ENCODE measurements at regions not wholly inside any gene's neighbourhood (a gene's known extent, or its start where the extent isn't known, plus 50 kb on each side); places are given as distances from the start of the nearest gene placed in this dataset.

DNA sequence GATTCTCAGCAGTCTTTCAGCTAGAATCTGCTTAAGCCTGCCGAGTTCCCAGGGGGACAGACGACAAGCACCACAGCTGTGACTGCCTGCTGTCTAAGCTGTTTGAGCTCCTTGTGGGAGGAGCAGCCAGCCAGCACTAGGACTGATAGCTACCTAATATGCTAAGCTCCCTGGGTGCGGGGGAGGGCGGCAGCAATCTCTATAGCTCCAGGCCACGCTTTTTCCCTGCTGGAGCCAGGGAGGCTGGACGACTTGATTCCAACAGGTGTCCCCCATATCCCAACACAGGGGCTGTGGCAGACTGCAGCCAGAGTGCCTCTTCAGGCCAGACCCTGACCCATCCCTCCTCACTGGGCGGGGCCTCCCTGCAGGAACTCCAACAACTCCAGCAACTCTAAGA lies 134.1 kb upstream of the ARPP21 start:
- Histone ChIP-seq H3K27me3 (ENCODE audit: low read length) (no peaks in the 10 kb centered on the region), H4K20me1 (ENCODE audit: low read depth, low read length) (no peaks in the 10 kb centered on the region), H3K36me3 (ENCODE audit: low read length) (0 out of 2 replicates have a peak, but pooled peaks cover under 1% of the 10 kb centered on the region), H3K4me3 (ENCODE audit: insufficient read depth, low read length, poor library complexity, severe bottlenecking) (no peak overlapping the region), H3K4me2 (ENCODE audit: low read depth, low read length, poor library complexity, severe bottlenecking) (no peak overlapping the region), H3K27ac (ENCODE audit: low read depth, low read length) (no peak overlapping the region), H3F3A (ENCODE audit: insufficient read depth) (no peaks in the 10 kb centered on the region), H3K9me3 (ENCODE audit: insufficient read depth, low read length) (no peaks in the 10 kb centered on the region), H3K9me2 (replicated peaks; ENCODE audit: insufficient read depth, low read length) (no peaks in the 10 kb centered on the region), H3K9ac (ENCODE audit: low read length) (no peak overlapping the region), H3K79me2 (ENCODE audit: insufficient read depth, low read length) (no peaks in the 10 kb centered on the region), H2AFZ (ENCODE audit: low read depth, low read length, severe bottlenecking) (no peak overlapping the region)
- TF ChIP-seq EZH2phosphoT487 (conservative IDR thresholded peaks at IDR 0.05; ENCODE audit: low read length) = no peak
- TF ChIP-seq, protein P1, sequence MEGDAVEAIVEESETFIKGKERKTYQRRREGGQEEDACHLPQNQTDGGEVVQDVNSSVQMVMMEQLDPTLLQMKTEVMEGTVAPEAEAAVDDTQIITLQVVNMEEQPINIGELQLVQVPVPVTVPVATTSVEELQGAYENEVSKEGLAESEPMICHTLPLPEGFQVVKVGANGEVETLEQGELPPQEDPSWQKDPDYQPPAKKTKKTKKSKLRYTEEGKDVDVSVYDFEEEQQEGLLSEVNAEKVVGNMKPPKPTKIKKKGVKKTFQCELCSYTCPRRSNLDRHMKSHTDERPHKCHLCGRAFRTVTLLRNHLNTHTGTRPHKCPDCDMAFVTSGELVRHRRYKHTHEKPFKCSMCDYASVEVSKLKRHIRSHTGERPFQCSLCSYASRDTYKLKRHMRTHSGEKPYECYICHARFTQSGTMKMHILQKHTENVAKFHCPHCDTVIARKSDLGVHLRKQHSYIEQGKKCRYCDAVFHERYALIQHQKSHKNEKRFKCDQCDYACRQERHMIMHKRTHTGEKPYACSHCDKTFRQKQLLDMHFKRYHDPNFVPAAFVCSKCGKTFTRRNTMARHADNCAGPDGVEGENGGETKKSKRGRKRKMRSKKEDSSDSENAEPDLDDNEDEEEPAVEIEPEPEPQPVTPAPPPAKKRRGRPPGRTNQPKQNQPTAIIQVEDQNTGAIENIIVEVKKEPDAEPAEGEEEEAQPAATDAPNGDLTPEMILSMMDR (IDR thresholded peaks at IDR 0.05; ENCODE audit: insufficient read depth, low read length, poor library complexity, severe bottlenecking) = no peak

DNA sequence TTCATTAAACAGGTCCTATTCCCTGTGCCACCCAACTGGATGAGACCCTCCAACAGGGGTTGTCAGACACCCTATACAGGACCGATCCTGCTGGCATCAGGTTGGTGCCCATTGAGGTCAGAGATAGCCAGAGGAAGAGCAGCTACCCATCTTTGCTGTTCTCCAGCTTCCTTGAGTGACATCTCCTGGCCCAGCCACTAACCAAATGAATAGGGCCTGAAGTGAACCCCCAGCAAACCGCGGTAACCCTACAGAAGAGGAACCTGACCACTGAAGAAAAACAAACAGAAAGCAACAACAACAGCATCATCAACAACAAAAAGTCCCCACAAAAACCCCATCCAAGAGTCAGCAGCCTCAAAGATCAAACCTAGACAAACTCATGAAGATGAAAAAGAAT lies 133.6 kb upstream of the ARPP21 start:
- TF ChIP-seq, protein P1 (IDR thresholded peaks at IDR 0.05; ENCODE audit: insufficient read depth, low read length, poor library complexity, severe bottlenecking) = no peak
- no peak for TF ChIP-seq EZH2phosphoT487 (conservative IDR thresholded peaks at IDR 0.05; ENCODE audit: low read length)
- no peak overlapping the region for H2AFZ ChIP-seq (ENCODE audit: low read depth, low read length, severe bottlenecking)

DNA sequence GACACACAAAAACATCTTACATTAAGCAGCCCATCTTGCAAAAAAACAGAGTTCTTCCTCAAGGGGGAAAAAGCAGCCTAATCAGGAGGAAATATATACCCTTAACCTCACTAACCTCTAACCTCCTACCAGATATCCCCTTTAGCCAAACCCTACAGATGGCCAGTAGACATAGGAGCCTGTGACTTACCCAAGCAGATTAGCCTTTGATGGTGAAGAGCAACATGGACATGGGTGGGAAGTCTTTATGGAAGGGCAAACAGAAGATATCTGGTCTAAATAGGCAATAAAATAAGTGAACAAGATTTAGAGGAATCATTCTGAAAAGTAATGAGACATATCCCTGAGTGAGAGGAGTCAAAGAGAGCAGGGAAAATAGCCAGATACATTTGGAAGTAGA lies 119.4 kb upstream of the ARPP21 start:
- H3K27ac ChIP-seq (ENCODE audit: low read depth, low read length) = no peak overlapping the region
- no peaks in the 10 kb centered on the region for H4K20me1 ChIP-seq (ENCODE audit: low read depth, low read length)
- no peak overlapping the region for H3K4me3 ChIP-seq (ENCODE audit: insufficient read depth, low read length, poor library complexity, severe bottlenecking)
- H3K79me2 ChIP-seq (ENCODE audit: insufficient read depth, low read length) = no peaks in the 10 kb centered on the region
- no peaks in the 10 kb centered on the region for H3K27me3 ChIP-seq (ENCODE audit: low read length)
- H3K36me3 ChIP-seq (ENCODE audit: low read length) = no peaks in the 10 kb centered on the region
- TF ChIP-seq EZH2phosphoT487 (conservative IDR thresholded peaks at IDR 0.05; ENCODE audit: low read length) = no peak
- TF ChIP-seq, protein P1 (IDR thresholded peaks at IDR 0.05; ENCODE audit: insufficient read depth, low read length, poor library complexity, severe bottlenecking) = no peak
- no peaks in the 10 kb centered on the region for H3F3A ChIP-seq (ENCODE audit: insufficient read depth)
- H3K4me2 ChIP-seq (ENCODE audit: low read depth, low read length, poor library complexity, severe bottlenecking) = no peak overlapping the region
- no peak overlapping the region for H2AFZ ChIP-seq (ENCODE audit: low read depth, low read length, severe bottlenecking)
- no peaks in the 10 kb centered on the region for H3K9me2 ChIP-seq (replicated peaks; ENCODE audit: insufficient read depth, low read length)
- no peaks in the 10 kb centered on the region for H3K9me3 ChIP-seq (ENCODE audit: insufficient read depth, low read length)
- no peak overlapping the region for H3K9ac ChIP-seq (ENCODE audit: low read length)

More for the DNA sequence above, 133.6 kb upstream of the ARPP21 start:
- Histone ChIP-seq H3K9ac (ENCODE audit: low read length) (no peak overlapping the region), H3K27ac (ENCODE audit: low read depth, low read length) (no peak overlapping the region), H3K79me2 (ENCODE audit: insufficient read depth, low read length) (no peaks in the 10 kb centered on the region), H3K4me2 (ENCODE audit: low read depth, low read length, poor library complexity, severe bottlenecking) (no peak overlapping the region), H3K4me3 (ENCODE audit: insufficient read depth, low read length, poor library complexity, severe bottlenecking) (no peak overlapping the region), H4K20me1 (ENCODE audit: low read depth, low read length) (no peaks in the 10 kb centered on the region), H3K9me2 (replicated peaks; ENCODE audit: insufficient read depth, low read length) (no peaks in the 10 kb centered on the region), H3K9me3 (ENCODE audit: insufficient read depth, low read length) (no peaks in the 10 kb centered on the region), H3K36me3 (ENCODE audit: low read length) (no peaks in the 10 kb centered on the region), H3F3A (ENCODE audit: insufficient read depth) (no peaks in the 10 kb centered on the region), H3K27me3 (ENCODE audit: low read length) (no peaks in the 10 kb centered on the region)
